ENCODE measurements at regions not wholly inside any gene's neighbourhood (a gene's known extent, or its start where the extent isn't known, plus 50 kb on each side); places are given as distances from the start of the nearest gene placed in this dataset.

DNA sequence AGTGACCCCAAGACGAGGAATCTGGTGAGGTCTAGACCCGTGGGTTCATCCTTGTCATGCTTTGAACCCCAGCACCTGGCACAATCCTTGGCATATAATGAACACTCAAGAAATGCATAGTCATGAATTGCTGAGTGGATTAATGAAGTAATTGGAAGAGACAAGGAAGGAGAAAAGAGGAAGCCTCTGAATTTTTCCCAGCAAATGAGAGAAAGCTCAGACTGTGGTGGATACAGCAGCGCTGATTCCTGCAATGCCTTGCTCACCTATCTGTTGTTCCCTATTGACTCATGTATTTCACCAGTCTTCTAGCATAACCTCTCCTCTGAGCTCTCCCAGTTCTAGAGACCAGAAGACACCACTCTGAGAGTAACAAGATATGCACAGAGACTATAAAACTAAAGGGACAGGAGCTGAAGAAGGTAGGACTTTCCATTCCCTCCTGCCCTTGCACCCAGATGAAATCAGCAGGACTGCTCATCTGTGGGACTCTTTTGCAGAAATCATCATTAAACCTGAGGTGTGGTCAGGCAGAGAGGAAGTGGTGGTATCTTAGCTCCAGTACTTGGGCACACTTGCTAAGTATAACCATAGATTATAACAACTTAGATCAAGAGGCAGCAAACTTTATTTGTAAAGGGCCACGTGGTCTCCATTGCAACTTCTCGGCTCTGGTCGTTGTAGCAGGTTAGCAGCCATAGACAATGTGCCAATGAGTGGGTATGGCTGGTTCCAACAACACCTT, 102.8 kb downstream of the MAF start:
- no peak for DNase-seq

DNA sequence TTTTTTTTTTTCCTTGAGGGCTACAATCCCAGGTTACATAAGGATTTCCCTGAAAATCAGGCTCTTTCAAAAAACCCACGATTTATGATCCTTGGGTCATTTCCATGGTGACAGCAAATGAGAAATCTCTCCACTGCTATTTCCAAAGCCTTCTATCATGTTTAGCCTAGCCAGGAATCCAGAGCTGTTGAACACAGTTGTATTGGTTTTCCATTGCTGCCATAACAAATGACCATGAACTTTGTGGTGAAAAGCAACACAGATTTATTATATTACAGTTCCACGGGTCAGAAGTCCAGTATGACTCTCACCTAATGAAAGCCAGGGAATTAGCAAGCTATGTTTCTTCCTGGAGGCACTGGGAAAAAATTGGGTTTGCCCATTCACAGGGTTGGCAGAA, 106.6 kb downstream of the MAF start:
- DNase-seq: no peak

DNA sequence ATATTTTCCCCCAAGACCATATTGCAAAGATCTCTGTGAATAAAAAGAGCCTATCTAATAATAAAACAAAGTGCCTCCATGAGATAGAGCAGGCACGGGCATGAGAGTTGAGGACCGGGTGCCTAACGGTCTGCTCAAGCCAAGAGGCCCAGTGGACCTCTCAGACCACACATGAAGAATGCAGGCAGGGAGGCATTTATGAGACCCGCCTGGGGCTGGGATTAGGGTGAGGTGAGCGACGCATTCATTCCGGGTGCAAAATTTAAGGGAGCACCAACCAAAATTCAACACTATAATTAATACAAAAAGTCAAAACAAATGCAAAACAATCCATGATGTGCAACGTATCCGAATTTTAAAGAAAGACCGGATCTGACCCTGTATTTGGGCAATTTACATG, 108.5 kb downstream of the MAF start:
- no peak for DNase-seq

DNA sequence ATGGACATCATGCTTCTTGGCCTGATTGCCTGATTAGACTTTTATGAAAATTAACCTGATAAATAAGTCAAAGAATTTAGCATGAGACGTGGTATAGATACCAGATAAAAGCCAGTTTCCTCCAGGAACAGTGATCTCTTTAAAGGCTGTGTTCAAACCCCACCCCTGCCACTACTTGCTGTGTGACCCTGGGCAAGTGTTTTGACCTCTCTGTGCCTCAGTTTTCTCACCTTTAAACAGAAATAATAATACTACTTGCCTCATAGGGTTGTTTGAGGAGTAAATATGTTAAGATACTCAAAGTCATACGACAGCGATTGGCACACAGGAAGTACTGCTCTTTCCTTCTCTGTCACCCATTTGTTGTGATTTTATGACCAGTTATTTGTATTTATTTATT, 115.5 kb downstream of the MAF start:
- DNase-seq: no peak

DNA sequence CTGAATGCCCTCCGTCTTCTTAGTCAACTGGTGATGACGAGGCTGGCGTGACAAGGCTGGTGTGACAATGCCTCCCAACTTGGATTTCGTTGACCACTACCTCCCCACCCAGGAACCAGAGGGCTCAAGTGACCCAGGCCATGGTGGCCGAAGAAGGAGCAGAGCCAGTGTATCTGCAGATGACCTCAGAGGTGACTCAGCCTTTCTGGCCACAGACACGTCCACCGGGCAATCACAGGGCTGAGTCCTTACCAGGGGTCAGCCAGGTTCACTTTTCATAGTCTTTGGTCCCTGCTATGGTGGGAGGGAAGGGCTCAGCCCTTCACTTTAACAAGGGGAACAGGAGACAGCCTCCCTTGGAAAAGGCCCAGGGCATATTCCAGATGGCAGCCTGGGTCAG, 116.3 kb downstream of the MAF start:
- no peak for DNase-seq

DNA sequence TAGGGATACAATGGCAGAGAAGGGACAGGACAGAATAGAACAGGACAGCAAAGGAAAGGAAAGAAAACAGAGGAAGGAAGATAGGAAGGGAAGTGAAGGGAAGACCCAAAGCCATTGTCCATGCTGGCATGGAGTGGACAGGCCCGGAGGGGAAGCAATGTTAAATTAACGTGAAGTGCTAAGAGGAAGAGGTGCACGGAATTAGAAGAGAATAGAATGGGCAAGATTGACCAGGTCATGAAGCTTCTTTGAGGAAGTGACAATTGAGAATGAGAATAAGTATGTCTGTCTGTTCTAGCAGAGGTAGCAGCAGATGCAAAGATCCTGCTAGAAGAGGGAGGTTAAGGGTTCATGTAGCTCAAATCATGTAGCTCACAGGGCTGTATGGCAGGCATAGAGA, 117.2 kb downstream of the MAF start:
- no peak for DNase-seq

DNA sequence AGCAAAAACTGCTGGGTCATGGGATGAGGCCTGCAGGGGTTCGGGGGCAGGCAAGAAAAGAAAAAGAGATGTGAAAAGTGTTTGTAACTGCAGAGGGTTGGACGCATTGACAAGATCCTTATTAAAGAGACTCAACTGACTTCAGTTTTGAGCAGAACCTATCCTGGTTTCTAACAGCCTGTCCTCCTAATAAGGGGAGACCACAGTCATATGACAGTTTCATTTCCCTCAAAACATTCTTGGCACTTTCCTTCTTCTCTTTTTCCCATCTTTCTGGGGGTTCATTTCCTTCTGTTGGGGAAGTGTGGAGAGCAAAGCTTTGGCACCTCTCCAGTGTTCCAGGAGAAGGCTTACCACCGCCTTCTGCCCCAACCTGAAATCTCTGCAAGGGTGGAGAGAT, 118.5 kb downstream of the MAF start:
- no peak for DNase-seq

DNA sequence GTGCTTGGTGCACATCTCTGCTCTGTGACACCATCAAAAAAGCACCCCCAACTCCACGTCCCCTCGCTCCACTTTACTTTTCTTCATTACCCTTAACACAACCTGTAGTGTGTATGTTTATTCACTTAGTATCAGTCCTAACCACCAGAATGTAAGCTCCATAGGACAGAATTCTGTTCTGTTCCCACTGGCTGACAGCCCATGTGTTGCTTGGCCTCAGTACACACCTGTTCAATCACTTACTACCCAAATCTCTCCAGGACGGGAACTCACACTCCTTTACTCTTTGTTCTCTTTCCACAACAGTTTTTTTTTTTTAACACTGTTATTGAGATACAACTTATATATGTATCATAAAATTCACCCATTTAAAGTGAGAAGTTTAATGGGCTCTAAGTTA, 119.6 kb downstream of the MAF start:
- DNase-seq: no peak

DNA sequence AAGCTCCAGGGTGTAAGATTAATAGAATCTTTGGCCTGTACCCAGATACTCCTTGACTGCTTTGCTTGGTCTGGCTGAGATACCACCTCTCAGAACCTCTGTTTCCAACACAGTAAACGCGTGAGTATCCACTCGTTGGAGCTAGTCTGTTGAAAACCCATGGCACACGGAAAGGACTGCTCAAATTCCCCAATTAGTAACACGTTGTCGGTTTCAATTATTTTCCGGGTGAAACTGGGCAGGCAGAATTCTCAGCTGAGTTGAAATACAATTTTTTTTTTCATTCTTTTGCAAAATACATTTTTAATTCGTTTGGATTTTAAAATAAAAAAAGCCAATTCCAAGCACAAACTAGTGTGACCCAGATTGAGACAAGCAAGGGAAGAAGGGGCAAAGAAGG, 120.5 kb downstream of the MAF start:
- DNase-seq: no peak

DNA sequence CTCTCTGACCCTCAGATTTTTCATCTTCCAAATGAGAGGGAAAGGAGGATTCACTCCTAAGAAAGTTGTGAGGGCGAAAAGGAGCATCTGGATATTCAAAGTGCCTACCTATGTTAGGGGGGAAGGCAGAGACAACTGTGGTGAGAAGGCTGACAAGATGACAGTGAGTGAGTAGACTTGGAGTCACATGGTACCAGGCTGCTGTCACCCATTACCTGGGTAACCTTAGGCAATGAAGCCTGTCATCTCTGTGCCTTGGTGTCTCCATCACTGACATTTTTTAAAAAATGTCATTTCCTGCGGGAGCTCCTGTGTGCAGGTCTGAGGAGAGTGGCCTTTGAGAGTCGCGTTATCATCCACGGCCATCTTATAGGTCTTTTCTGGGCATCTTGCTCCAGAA, 124.0 kb downstream of the MAF start:
- DNase-seq: no peak

DNA sequence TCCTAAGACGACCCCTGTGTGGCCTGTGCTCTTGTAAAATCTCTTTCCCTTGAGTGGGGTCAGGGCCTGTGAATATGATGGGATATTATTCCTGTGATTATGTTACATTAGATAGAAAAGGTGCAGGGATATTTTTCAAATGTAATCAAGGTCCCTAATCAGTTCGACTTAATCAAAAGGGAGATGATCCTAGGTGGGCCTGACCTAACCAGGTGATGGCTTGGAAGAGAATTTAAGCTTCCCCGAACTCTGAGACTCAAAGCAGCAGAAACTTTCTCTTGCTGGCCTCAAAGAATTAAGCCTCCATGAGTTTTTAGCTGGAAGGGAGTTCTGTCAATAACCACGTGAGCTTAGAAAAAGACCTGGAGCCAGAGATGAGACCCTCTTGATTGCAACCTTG, 124.7 kb downstream of the MAF start:
- no peak for DNase-seq

DNA sequence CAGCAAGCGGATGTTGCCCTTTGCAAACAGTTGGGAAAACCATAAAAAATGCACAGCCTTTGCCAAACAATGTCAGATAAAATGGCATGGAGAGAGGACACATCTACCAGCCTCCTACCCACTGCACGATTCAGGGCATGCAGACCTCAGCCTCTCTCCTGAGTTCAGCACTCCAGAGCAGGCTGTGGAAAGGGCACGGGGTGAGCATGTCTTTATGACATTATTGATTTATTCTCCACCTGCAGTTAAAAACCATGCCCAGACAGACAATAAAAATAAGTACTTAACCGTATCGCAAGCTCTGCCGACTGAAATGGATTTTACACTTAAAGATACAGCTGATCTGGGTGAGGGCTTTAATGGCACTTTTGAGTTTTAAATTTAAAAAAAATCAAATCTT, 127.1 kb downstream of the MAF start:
- DNase-seq: no peak

DNA sequence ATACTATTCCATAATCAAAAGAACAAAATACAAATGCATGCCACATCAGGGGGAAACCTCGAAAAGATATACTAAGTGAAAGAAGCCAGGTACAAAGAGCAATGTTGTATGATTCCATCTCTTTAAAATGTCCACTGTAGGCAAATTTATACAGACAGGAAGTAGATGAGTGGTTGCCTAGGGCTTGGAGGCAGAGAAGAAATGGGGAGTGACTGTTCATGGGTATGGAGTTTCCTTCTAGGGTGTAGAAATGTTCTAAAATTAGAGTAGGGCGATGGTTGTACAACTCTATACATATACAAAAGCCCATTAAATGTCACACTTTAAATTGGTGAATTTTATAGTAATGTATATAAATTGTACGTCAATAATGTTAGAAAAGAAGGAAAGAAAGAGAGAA, 128.1 kb downstream of the MAF start:
- no peak for DNase-seq

DNA sequence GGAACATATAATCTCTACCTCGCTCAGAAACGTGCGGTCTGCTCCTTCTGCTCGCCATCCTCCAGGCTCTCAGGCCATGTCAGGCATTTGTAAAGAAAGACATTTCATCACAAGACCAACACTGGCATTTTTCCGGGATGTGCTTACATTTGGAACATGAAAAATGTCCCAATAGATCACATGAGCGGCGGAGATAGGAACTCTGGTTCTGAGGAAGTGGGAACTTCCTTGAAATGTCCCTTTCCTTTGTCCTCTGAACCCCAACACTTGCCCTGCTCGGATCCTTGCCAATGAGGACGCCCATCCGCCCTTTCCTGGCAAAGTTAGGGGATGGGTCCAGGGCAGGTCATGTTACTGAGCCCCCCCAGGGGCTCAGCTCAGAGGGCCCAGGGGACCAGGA, 130.5 kb downstream of the MAF start:
- DNase-seq: no peak

DNA sequence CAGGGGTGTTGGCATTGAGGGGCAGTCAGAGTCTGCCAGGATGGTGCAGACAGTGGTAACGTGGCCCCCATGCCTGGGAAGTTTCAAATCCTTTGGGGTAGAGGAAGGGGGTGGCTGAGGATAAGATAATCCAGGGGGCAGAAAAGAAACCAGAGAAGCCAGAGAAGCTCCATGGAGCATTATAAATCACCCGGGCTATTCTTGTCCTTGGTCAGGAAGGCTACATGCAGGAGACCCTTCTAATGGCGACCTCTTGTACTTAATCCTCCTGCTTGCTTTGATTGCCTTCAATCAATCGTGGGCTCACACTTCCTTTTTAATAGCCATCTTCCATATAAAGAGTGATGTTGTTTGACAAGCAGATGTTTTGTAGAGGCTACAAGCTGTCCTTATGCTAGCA, 131.9 kb downstream of the MAF start:
- DNase-seq: no peak

DNA sequence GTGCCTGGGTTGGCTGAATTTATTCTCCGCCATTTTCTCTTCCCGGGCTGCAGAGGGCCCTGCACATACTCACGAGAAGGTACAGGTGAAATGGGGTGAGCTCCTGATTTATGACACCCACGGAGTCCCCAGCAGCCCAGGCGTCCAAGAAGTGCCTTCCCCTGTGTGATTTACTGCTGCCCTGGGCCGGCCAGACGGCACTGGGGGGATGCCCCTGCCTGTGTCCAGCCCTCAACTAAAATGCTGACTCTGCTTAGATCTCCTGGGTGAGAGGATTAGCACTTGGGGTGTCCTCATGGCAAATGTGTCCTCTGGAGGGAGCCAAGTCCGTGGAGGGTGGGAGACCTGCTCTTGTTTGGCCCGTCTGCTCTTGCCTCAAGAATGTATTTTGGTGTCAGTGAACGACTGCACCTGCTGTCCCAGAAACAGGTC, 132.4 kb downstream of the MAF start:
- DNase-seq: no peak

DNA sequence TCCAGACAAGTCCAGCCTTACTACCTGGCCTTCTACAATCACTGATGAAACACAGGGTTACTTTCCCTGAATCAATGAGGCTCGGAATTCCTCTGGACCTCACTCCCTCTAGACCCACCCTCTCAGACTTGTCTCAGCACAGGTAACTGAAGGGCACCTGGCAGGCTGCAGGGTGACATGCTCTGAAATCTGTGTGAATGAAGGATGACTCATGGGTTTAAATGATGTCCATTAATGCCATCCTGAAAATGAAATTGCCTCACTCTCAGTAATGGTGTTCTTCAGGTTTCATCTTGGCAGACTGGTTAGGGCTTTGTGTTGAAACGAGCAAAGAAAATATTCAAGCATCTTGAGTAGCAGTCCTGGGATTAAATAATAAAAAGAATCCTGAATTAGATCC, 134.4 kb downstream of the MAF start:
- DNase-seq: no peak

DNA sequence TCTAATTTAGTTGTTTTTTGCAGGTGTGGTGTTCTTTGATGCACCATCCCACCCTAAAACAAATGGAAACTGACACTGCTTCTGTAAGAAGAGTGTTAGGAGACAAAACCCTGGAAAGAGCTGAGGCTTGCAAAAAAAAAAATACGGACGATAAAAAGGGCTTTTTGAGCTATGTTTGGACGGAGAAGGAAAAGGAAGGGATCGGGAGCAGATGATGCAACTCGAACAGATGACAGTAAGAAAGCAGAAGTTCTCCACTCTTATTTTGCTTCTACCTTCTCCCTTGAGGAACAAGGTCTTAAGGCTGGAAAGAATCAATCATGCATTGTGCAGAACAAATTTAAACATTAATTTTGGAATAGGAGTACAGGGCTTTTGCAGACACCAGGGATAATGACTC, 136.7 kb downstream of the MAF start:
- no peak for DNase-seq

DNA sequence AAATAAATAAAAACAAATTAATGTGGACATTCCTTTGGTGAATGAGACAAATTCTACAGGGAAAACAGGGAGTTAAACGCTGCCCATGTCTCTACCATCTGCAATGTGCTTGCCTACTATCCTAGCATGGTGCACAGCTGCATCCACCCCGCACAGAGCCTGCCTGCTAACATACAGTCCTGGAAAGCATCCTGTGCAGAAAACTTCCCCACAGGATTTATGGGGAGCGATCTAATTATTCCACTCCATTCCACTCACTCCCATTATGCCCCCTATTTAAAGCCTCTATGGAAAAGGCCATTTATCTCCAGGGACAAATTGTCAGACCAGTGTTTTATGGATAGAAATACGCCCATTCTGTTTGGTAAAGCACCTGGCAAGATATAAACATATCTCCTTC, 144.5 kb downstream of the MAF start:
- DNase-seq: no peak

DNA sequence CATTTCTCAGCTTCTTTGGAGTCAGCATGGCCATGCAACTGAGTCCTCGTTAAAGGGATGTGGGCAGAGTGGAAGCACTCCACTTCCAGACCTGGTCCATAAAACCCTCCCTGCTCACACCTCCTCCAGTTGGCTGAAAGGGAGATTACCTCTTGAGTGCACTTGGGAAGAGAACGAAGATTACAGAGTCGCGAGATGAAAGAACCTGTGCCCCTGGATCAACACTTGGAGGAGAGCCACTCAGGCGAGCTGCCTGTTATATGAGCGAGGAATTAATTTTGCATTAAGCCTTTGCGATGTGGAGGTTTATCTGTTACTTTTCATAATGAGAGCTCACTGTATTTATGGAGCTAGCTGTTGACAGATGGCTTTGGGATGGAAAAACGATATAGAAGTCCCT, 147.9 kb downstream of the MAF start:
- no peak for DNase-seq

DNA sequence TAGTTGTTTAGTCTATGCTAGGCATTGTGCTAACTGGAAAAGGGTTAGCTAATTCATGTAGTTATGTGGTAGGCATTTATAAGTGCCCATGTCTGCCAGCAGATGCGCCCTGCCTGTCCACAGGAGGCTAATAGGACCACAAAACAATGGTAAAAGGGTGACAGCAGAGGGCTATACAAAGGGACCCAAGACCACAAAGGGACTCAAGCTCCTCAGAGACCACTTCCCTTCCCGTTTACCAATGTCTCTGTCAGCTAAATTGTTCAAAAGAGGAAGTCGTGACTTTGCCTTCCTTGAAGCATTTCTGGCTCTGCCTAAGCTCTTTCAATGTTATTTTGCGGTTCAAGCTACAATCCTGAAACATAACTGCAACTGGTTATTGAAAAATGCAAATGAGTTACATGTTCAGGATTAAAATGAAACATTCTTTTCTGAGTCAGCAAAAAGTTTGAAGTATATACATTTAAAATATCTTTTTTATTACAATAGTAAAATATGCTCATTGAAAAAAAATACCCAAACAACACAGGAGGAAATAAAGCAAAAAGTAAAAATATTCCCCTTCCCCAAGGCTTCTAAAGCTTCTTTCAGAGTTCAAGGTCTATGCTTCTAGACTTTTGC, 149.2 kb downstream of the MAF start:
- no peak for DNase-seq

DNA sequence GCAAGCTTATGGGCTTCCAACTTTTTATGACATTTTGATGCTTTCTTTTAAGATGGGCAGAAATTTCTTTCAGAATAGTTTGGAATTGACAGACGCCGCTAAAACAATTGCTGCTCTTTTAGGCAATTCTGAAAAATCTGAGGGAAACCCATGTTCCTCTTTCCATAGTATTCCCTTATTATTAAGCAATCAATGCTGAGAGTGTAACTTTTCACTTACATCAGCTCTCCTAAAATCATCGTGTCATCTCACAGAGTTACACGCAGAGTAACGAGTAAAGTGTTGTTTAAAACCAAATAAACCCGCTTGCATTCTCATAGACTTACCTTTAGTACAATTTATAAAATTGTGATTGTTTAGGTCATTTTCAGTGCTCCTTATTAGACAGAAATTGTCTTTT, 150.6 kb downstream of the MAF start:
- no peak for DNase-seq

DNA sequence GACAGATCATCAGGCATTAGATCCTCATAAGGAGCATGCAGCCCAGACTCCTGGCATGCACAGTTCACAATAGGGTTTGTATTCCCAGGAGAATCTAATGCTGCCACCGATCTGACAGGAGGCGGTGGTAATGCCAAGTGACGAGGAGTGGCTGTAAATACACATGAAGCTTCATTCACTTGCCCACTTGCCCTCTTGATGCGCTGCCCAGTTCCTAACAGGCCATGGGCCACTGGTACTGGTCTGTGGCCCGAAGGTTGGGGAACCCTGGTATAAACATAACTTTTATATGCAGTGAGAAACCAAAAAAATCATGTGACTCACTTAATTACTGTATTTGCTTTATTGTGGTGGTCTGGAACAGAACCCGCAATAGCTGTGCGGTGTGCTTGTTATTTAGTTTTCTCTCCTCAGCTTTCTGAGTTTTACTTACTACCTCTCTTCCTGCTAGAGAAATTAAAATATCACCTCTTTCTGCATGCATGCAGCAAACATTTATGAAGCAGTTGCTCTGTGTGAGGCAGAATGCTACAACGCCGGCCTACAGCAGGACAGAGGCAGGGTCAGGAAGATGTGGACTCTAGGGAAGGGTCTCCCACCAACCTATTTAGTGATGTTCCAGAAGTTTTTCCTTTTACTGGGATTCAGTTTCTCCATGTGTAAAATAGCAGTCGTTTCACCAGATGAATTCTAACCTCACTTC, 151.3 kb downstream of the MAF start:
- no peak for DNase-seq

DNA sequence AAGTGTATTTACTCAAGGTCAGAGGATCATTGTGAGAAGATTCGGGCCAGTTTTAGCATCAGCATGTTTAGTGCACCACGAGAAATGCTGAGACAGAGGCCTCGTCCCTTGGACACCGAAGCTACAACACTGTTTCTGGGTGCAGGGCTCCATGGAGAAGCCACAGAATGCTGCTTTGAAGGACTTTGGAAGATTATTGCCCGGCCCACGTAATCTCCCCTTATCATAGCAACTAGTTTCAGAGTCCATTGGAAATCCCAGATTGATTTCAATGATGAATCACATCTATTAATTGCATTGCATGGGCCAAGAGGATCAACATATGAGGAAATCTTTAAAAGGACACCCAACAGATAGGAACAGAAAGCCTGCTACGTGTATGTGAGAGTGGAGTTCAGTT, 156.0 kb downstream of the MAF start:
- no peak for DNase-seq

DNA sequence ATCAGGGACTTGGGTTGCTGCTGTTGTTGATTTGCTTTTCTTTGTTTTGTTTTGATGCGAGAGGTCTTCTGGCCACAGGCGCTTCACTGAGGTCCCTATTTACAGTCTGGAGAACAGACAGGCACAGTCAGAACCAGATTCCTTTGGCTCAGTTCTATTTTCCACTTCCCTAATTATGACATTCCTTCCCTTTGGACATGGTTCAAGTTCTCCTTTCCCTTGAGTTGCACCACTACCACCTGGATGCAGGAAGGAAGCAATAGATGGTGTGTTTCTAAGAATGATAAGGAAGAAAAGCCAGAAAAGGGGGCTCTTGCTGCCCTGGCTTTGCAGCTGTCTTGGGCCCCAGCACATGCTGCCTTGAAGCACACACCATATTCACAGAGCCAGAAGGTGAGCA, 160.6 kb downstream of the MAF start:
- no peak for DNase-seq

Data from fibroblast of skin of right quadriceps (primary cell).